MM.1S (cell line): ENCODE measurements at regions not wholly inside any gene's neighbourhood (a gene's known extent, or its start where the extent isn't known, plus 50 kb on each side); places are given as distances from the start of the nearest gene placed in this dataset.

ENCODE experiments used
- DNase-seq: peaks from one replicate; pipeline ENCODE4 v3.0.0-alpha.2; 2015
- H2AFZ ChIP-seq: fragments of 300-600 bp; sonication (generic); 2 replicates; pipeline ENCODE4 v1.6.0; 2016; ENCODE audit warnings: antibody characterized with exemption, low read length
- H3F3A ChIP-seq: fragments of 300-600 bp; sonication (generic); 2 replicates; pipeline ENCODE4 v1.6.1; 2016; ENCODE audit warnings: mild to moderate bottlenecking, antibody characterized with exemption, low read length, moderate library complexity, mixed read lengths; ENCODE audit not compliant: insufficient read depth
- H3K27ac ChIP-seq: fragments of 300-600 bp; sonication (generic); 2 replicates; pipeline ENCODE4 v1.5.1; 2016; ENCODE audit warnings: mild to moderate bottlenecking, low read length
- H3K27me3 ChIP-seq: fragments of 300-600 bp; sonication (generic); replicated peaks from 2 replicates; pipeline ENCODE4 v1.6.0; 2016; ENCODE audit warnings: low read length; ENCODE audit not compliant: insufficient read depth
- H3K36me3 ChIP-seq: fragments of 300-600 bp; sonication (generic); replicated peaks from 2 replicates; pipeline ENCODE4 v1.6.1; 2016; ENCODE audit warnings: mild to moderate bottlenecking, low read length, mixed read lengths; ENCODE audit not compliant: insufficient read depth
- H3K4me1 ChIP-seq: fragments of 300-600 bp; sonication (generic); 2 replicates; pipeline ENCODE4 v1.6.1; 2016; ENCODE audit warnings: low read length, mixed read lengths
- H3K4me2 ChIP-seq: fragments of 300-600 bp; sonication (generic); 2 replicates; pipeline ENCODE4 v1.6.0; 2016; ENCODE audit warnings: low read depth, low read length
- H3K4me3 ChIP-seq: fragments of 300-600 bp; sonication (generic); 2 replicates; pipeline ENCODE4 v1.5.1; 2016; ENCODE audit warnings: low read length, mixed read lengths
- H3K79me2 ChIP-seq: fragments of 300-600 bp; sonication (generic); 2 replicates; pipeline ENCODE4 v1.6.1; 2016; ENCODE audit warnings: mixed run types, low read length, mixed read lengths
- H3K9ac ChIP-seq: fragments of 300-600 bp; sonication (generic); 2 replicates; pipeline ENCODE4 v1.6.1; 2016; ENCODE audit warnings: low read length, mixed read lengths
- H3K9me2 ChIP-seq: fragments of 300-600 bp; sonication (generic); replicated peaks from 2 replicates; pipeline ENCODE4 v1.6.1; 2016; ENCODE audit warnings: mild to moderate bottlenecking, low read length, mixed read lengths; ENCODE audit not compliant: insufficient read depth
- H3K9me3 ChIP-seq: fragments of 300-600 bp; sonication (generic); replicated peaks from 2 replicates; pipeline ENCODE4 v1.6.1; 2016; ENCODE audit warnings: mild to moderate bottlenecking, low read length, mixed read lengths; ENCODE audit not compliant: insufficient read depth
- H4K20me1 ChIP-seq: fragments of 300-600 bp; sonication (generic); 2 replicates; pipeline ENCODE4 v1.6.1; 2016; ENCODE audit warnings: mild to moderate bottlenecking, low read length, moderate library complexity, mixed read lengths; ENCODE audit not compliant: insufficient read depth
- EZH2 ChIP-seq: fragments of 300-600 bp; sonication (generic); optimal IDR thresholded peaks from 2 replicates; pipeline ENCODE3; 2017; ENCODE audit warnings: low read depth, mild to moderate bottlenecking, antibody characterized with exemption, low read length, mixed read lengths
- EZH2phosphoT487 ChIP-seq: fragments of 300-600 bp; sonication (generic); IDR thresholded peaks from 2 replicates; pipeline ENCODE4 v1.6.1; 2018; ENCODE audit warnings: antibody characterized with exemption, low read length
- TF ChIP-seq, protein P1 (sequence below): fragments of 300-600 bp; sonication (generic); IDR thresholded peaks from 2 replicates; pipeline ENCODE4 v1.5.1; 2016; ENCODE audit warnings: antibody characterized with exemption, low read length, mixed read lengths

DNA sequence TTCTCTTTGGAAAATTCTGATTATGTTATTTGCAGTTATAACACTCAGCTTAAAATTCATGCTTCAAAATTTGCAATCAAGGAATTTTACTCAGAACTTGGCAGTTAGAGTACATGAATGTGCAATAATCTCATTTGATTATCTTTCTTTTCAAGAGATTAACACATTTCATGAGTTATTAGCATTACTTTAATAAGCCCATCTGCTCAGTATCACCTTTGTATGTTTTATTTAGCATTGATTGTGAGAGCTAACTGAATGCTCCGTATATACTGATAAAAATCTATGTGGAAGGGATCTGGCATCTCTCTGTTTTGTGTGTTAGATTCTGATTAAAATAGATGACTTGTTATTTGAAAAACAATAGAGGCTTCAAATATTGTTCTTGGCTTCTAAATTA, 55.6 kb upstream of the CPNE8 start:
- H3K36me3 ChIP-seq: no peaks in the 10 kb centered on the region
- no peaks in the 10 kb centered on the region for H3K79me2 ChIP-seq
- H3K4me2 ChIP-seq: no peak overlapping the region
- TF ChIP-seq, protein P1, sequence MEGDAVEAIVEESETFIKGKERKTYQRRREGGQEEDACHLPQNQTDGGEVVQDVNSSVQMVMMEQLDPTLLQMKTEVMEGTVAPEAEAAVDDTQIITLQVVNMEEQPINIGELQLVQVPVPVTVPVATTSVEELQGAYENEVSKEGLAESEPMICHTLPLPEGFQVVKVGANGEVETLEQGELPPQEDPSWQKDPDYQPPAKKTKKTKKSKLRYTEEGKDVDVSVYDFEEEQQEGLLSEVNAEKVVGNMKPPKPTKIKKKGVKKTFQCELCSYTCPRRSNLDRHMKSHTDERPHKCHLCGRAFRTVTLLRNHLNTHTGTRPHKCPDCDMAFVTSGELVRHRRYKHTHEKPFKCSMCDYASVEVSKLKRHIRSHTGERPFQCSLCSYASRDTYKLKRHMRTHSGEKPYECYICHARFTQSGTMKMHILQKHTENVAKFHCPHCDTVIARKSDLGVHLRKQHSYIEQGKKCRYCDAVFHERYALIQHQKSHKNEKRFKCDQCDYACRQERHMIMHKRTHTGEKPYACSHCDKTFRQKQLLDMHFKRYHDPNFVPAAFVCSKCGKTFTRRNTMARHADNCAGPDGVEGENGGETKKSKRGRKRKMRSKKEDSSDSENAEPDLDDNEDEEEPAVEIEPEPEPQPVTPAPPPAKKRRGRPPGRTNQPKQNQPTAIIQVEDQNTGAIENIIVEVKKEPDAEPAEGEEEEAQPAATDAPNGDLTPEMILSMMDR: no peak
- TF ChIP-seq EZH2 (no peak), EZH2phosphoT487 (no peak)
- no peaks in the 10 kb centered on the region for H3K9me3 ChIP-seq
- no peaks in the 10 kb centered on the region for H3K4me1 ChIP-seq
- H3K9me2 ChIP-seq: no peaks in the 10 kb centered on the region; the same call in 1 of the 2 replicates
- no peaks in the 10 kb centered on the region for H3K27me3 ChIP-seq
- no peaks in the 10 kb centered on the region for H4K20me1 ChIP-seq
- H3K4me3 ChIP-seq: no peak overlapping the region
- H2AFZ ChIP-seq: no peak overlapping the region
- no peak overlapping the region for H3K9ac ChIP-seq
- H3F3A ChIP-seq: no peaks in the 10 kb centered on the region
- DNase-seq: no peak
- no peak overlapping the region for H3K27ac ChIP-seq

GRCh38 chr12:38956337-38956736, 50.9 kb upstream of the CPNE8 start:
- H3K36me3 ChIP-seq: no peaks in the 10 kb centered on the region
- H3K27me3 ChIP-seq: no peaks in the 10 kb centered on the region
- H3K27ac ChIP-seq: no peak overlapping the region
- TF ChIP-seq EZH2phosphoT487 (no peak), EZH2 (no peak)
- TF ChIP-seq, protein P1: no peak
- H3K9ac ChIP-seq: no peak overlapping the region
- H3K4me1 ChIP-seq: no peaks in the 10 kb centered on the region
- no peak overlapping the region for H3K4me3 ChIP-seq
- H3K9me2 ChIP-seq: no peaks in the 10 kb centered on the region; the same call in 1 of the 2 replicates
- no peak for DNase-seq
- no peak overlapping the region for H3K4me2 ChIP-seq
- no peaks in the 10 kb centered on the region for H4K20me1 ChIP-seq
- H3F3A ChIP-seq: no peaks in the 10 kb centered on the region
- no peaks in the 10 kb centered on the region for H3K79me2 ChIP-seq
- no peak overlapping the region for H2AFZ ChIP-seq
- no peaks in the 10 kb centered on the region for H3K9me3 ChIP-seq
